Testis (tissue), 2 donors: ENCODE measurements at regions not wholly inside any gene's neighbourhood (a gene's known extent, or its start where the extent isn't known, plus 50 kb on each side); places are given as distances from the start of the nearest gene placed in this dataset.
A peak's percentile ranks its signal among the peaks of the same experiment; 100 is the strongest.

Experiments used
- DNase-seq: peaks from one replicate; pipeline ENCODE4 v3.0.0-alpha.2; 2019
- H3K27ac ChIP-seq, 2 donors: fragments of 200-600 bp; sonication (generic); one replicate each; pipeline ENCODE4 v1.5.1; 2019
- H3K27me3 ChIP-seq: fragments of 200-600 bp; sonication (generic); one replicate; pipeline ENCODE4 v1.5.1; 2019
- H3K36me3 ChIP-seq: fragments of 200-600 bp; sonication (generic); one replicate; pipeline ENCODE4 v1.5.1; 2017; ENCODE audit warnings: low read depth; ENCODE audit errors: missing control alignments
- H3K4me1 ChIP-seq: fragments of 200-600 bp; sonication (generic); one replicate; pipeline ENCODE4 v1.5.1; 2019
- H3K4me3 ChIP-seq, 2 donors: fragments of 200-600 bp; sonication (generic); one replicate each; pipeline ENCODE4 v1.5.1; 2017 to 2019
- H3K9me3 ChIP-seq: fragments of 200-600 bp; sonication (generic); one replicate; pipeline ENCODE4 v1.5.1; 2017
- CTCF ChIP-seq, 3 experiments: fragments of 450-650 bp in 2 of 3; fragments of 200-600 bp in 1 of 3; sonication (generic) in 1 of 3; IDR thresholded peaks; one replicate each; pipeline ENCODE4 v1.5.1; 2016 to 2019; ENCODE audit warnings: antibody characterized with exemption in 3 of 3, mild to moderate bottlenecking in 2 of 3, moderate library complexity in 1 of 3
- POLR2A ChIP-seq: fragments of 450-650 bp; IDR thresholded peaks from one replicate; pipeline ENCODE4 v1.6.1; 2017; ENCODE audit warnings: antibody characterized with exemption, mild to moderate bottlenecking, moderate library complexity
- WGBS, 2 donors: methylation state at CpG; one replicate each; pipeline ENCODE4 v1.1.5; 2018; 5-methylcytosine and 5-hydroxymethylcytosine counted together
- intact Hi-C: fragments of 100-400 bp; cut with DNase I; formaldehyde crosslinking; loops from one replicate; pipeline ENCODE4 v1.15.1; 2023; ENCODE audit warnings: low total_unique reads

GRCh38 chr6:27174958-27175357 lies 72.5 kb upstream of the PRSS16 start:
- intact Hi-C loops: no loop called here
- H3K27ac ChIP-seq: no peak overlapping the region
- H3K4me1 ChIP-seq: no peaks in the 10 kb centered on the region
- TF ChIP-seq CTCF (IDR thresholded peaks at IDR 0.05) (no peak), POLR2A (no peak)
- DNase-seq: no peak
- H3K36me3 ChIP-seq: no peaks in the 10 kb centered on the region
- no peak overlapping the region for H3K4me3 ChIP-seq
- no peaks in the 10 kb centered on the region for H3K9me3 ChIP-seq
- no peaks in the 10 kb centered on the region for H3K27me3 ChIP-seq
- 43 to 53% methylated on average over 6 of the region's 6 CpGs for WGBS, 2 donors

GRCh38 chr6:27176096-27176495 lies 71.4 kb upstream of the PRSS16 start:
- DNase-seq: no peak
- intact Hi-C loops: no loop called here
- H3K4me3 ChIP-seq: peak overlapping the region in 1 of 2 donors; percentile 9
- no peak overlapping the region for H3K27ac ChIP-seq
- 42 to 46% methylated on average over 9 of the region's 9 CpGs for WGBS, 2 donors
- TF ChIP-seq CTCF (IDR thresholded peaks at IDR 0.05) (no peak), POLR2A (no peak)
- no peaks in the 10 kb centered on the region for H3K36me3 ChIP-seq
- no peaks in the 10 kb centered on the region for H3K9me3 ChIP-seq
- no peaks in the 10 kb centered on the region for H3K4me1 ChIP-seq
- H3K27me3 ChIP-seq: no peaks in the 10 kb centered on the region

- TF ChIP-seq CTCF (IDR thresholded peaks at IDR 0.05): no peak
- TF ChIP-seq POLR2A: no peak
- H3K4me1 ChIP-seq: no peaks in the 10 kb centered on the region
- intact Hi-C loops: no loop called here
- H3K27ac ChIP-seq: peak overlapping the region; percentile 57 to 79
- no peaks in the 10 kb centered on the region for H3K9me3 ChIP-seq
- DNase-seq: peak; percentile 64
- WGBS, 2 donors: 2 to 3% methylated on average over 38 of the region's 38 CpGs
- no peaks in the 10 kb centered on the region for H3K27me3 ChIP-seq
- H3K36me3 ChIP-seq: no peaks in the 10 kb centered on the region
- H3K4me3 ChIP-seq: peak overlapping the region; percentile 67 to 70
Observed at GRCh38 chr6:27176523-27177484, 70.7 kb upstream of the PRSS16 start.

GRCh38 chr6:27177485-27178406 lies 69.8 kb upstream of the PRSS16 start:
- Histone ChIP-seq H3K27me3 (no peaks in the 10 kb centered on the region), H3K9me3 (no peaks in the 10 kb centered on the region), H3K27ac (peak overlapping the region; percentile 57 to 79), H3K4me3 (peak overlapping the region; percentile 67 to 70), H3K4me1 (no peaks in the 10 kb centered on the region), H3K36me3 (no peaks in the 10 kb centered on the region)
- DNase-seq: peak; percentile 84
- intact Hi-C loops: no loop called here
- WGBS, 2 donors: 0% methylated on average over 21 to 38 of the region's 39 CpGs
- TF ChIP-seq CTCF (IDR thresholded peaks at IDR 0.05) (peak in 2 of 3 experiments; percentile 20 to 31), POLR2A (no peak)
